ENCODE measurements at regions not wholly inside any gene's neighbourhood (a gene's known extent, or its start where the extent isn't known, plus 50 kb on each side); places are given as distances from the start of the nearest gene placed in this dataset.

DNA sequence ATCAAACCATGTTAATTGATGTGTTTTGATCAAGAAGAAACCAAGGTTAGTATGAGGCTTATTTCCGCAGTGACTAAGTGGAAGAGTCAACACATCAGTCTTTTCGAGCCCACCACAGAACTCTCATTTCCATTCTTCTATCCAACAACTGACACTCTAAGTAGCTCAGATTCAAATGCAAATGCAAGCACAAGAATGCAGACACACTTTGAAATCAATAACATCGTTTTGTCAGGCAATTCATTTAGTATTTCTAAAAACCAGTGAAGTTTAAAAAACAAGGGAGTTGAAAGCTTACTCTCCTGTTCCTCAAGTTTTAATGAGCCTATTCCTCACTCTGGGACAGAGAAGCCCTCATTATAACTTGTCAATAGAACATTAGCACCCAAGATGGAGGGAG lies 433.1 kb downstream of the ZIC3 start:
- no peak for TF ChIP-seq TAF1 (IDR thresholded peaks at IDR 0.05; ENCODE audit: borderline replicate concordance, insufficient read depth, low read length)
- no peak for TF ChIP-seq POLR2AphosphoS5 (IDR thresholded peaks at IDR 0.05; ENCODE audit: low read depth, low read length)

Measured in PFSK-1 (cell line).